ENCODE measurements at regions not wholly inside any gene's neighbourhood (a gene's known extent, or its start where the extent isn't known, plus 50 kb on each side); places are given as distances from the start of the nearest gene placed in this dataset.

GRCh38 chrX:8242431-8243020, 71.5 kb upstream of the VCX2 start:
- DNase-seq: no peak
- TF ChIP-seq CTCF (IDR thresholded peaks at IDR 0.05) (no peak), POLR2AphosphoS5 (IDR thresholded peaks at IDR 0.05) (no peak)
- intact Hi-C loops (cut with DNase I; ENCODE audit: low total_unique reads) (no loop called here), in situ Hi-C loops (cut with MboI; ENCODE audit: low pct_ligation_motif_present in 1 of 4, low pct_unique_long_range_greater_than_20kb in 1 of 4, low sequenced_read_pairs in 3 of 4) (no loop called here)
- H3K27me3 ChIP-seq: no peaks in the 10 kb centered on the region
- H3K4me3 ChIP-seq: no peak overlapping the region
- no peak overlapping the region for H3K27ac ChIP-seq
- no peaks in the 10 kb centered on the region for H3K4me1 ChIP-seq
- no peaks in the 10 kb centered on the region for H3K9me3 ChIP-seq
- WGBS, 2 donors (ENCODE audit: low coverage in 1 of 2): 76 to 82% methylated on average over 4 to 7 of the region's 7 CpGs
- no peaks in the 10 kb centered on the region for H3K36me3 ChIP-seq

GRCh38 chrX:8244301-8244700, 73.2 kb upstream of the VCX2 start:
- no peak overlapping the region for H3K27ac ChIP-seq
- 93% methylated on average over 6 of the region's 6 CpGs; no CpG with 5 or more reads in 1 of the 2 donors for WGBS, 2 donors (ENCODE audit: low coverage in 1 of 2)
- no peak overlapping the region for H3K4me3 ChIP-seq
- TF ChIP-seq POLR2A (IDR thresholded peaks at IDR 0.05) (no peak), POLR2AphosphoS5 (IDR thresholded peaks at IDR 0.05) (no peak), EP300 (IDR thresholded peaks at IDR 0.05; ENCODE audit: low read depth) (no peak), CTCF (IDR thresholded peaks at IDR 0.05) (no peak)
- no peaks in the 10 kb centered on the region for H3K4me1 ChIP-seq
- H3K36me3 ChIP-seq: no peaks in the 10 kb centered on the region
- no peak for DNase-seq
- intact Hi-C loops (cut with DNase I; ENCODE audit: low total_unique reads): no loop called here
- no peaks in the 10 kb centered on the region for H3K27me3 ChIP-seq
- in situ Hi-C loops (cut with MboI; ENCODE audit: low pct_ligation_motif_present in 1 of 4, low pct_unique_long_range_greater_than_20kb in 1 of 4, low sequenced_read_pairs in 3 of 4): no loop called here
- no peaks in the 10 kb centered on the region for H3K9me3 ChIP-seq

- 92% methylated on average over 1 of the region's 1 CpG; no CpG with 5 or more reads in 1 of the 2 donors for WGBS, 2 donors (ENCODE audit: low coverage in 1 of 2)
- intact Hi-C loops (cut with DNase I; ENCODE audit: low total_unique reads): no loop called here
- no peaks in the 10 kb centered on the region for H3K36me3 ChIP-seq
- H3K9me3 ChIP-seq: no peaks in the 10 kb centered on the region
- no peaks in the 10 kb centered on the region for H3K4me1 ChIP-seq
- in situ Hi-C loops (cut with MboI; ENCODE audit: low pct_ligation_motif_present in 1 of 4, low pct_unique_long_range_greater_than_20kb in 1 of 4, low sequenced_read_pairs in 3 of 4): no loop called here
- TF ChIP-seq CTCF (IDR thresholded peaks at IDR 0.05): no peak
- TF ChIP-seq POLR2A (IDR thresholded peaks at IDR 0.05): no peak
- TF ChIP-seq EP300 (IDR thresholded peaks at IDR 0.05; ENCODE audit: low read depth): no peak
- no peak for TF ChIP-seq POLR2AphosphoS5 (IDR thresholded peaks at IDR 0.05)
- no peak for DNase-seq
- no peak overlapping the region for H3K27ac ChIP-seq
- H3K27me3 ChIP-seq: no peaks in the 10 kb centered on the region
- H3K4me3 ChIP-seq: no peak overlapping the region
Observed at GRCh38 chrX:8245411-8245810, 74.3 kb upstream of the VCX2 start.

- DNase-seq: no peak
- in situ Hi-C loops (cut with MboI; ENCODE audit: low pct_ligation_motif_present in 1 of 4, low pct_unique_long_range_greater_than_20kb in 1 of 4, low sequenced_read_pairs in 3 of 4): no loop called here
- no peaks in the 10 kb centered on the region for H3K27me3 ChIP-seq
- H3K36me3 ChIP-seq: no peaks in the 10 kb centered on the region
- TF ChIP-seq EP300 (IDR thresholded peaks at IDR 0.05; ENCODE audit: low read depth): no peak
- no peak for TF ChIP-seq POLR2AphosphoS5 (IDR thresholded peaks at IDR 0.05)
- TF ChIP-seq CTCF (IDR thresholded peaks at IDR 0.05): no peak
- TF ChIP-seq POLR2A (IDR thresholded peaks at IDR 0.05): no peak
- no peak overlapping the region for H3K27ac ChIP-seq
- no peaks in the 10 kb centered on the region for H3K4me1 ChIP-seq
- H3K4me3 ChIP-seq: no peak overlapping the region
- 78% methylated on average over 1 to 3 of the region's 3 CpGs for WGBS, 2 donors (ENCODE audit: low coverage in 1 of 2)
- intact Hi-C loops (cut with DNase I; ENCODE audit: low total_unique reads): no loop called here
- no peaks in the 10 kb centered on the region for H3K9me3 ChIP-seq
Observed at GRCh38 chrX:8253096-8253495, 82.0 kb upstream of the VCX2 start.

All from transverse colon (tissue), 4 donors.